SK-N-SH treated with all-trans-retinoic acid at 6 μM for 48 hours (cell line): ENCODE measurements at regions not wholly inside any gene's neighbourhood (a gene's known extent, or its start where the extent isn't known, plus 50 kb on each side); places are given as distances from the start of the nearest gene placed in this dataset.

Experiments used
- ATAC-seq: fragments of 200-7000 bp; cut with Tn5 transposase; 3 replicates; pipeline ENCODE4 v1.9.1; 2020; ENCODE audit warnings: mild to moderate bottlenecking, moderate library complexity
- ARNTL ChIP-seq: fragments of 450-650 bp; formaldehyde crosslinking; IDR thresholded peaks from 2 replicates; pipeline ENCODE4 v1.5.0; 2020; ENCODE audit warnings: low read depth, mild to moderate bottlenecking, moderate library complexity, borderline replicate concordance
- BACH2 ChIP-seq: fragments of 250-450 bp; sonication (Bioruptor Pico); IDR thresholded peaks from 2 replicates; pipeline ENCODE4 v1.9.0; 2021; ENCODE audit warnings: mild to moderate bottlenecking, borderline replicate concordance
- CSDC2 ChIP-seq: fragments of 250-450 bp; sonication (Bioruptor Pico); IDR thresholded peaks from 2 replicates; pipeline ENCODE4 v1.5.0; 2020; ENCODE audit warnings: mild to moderate bottlenecking, moderate library complexity
- ESRRG ChIP-seq: fragments of 250-450 bp; sonication (Bioruptor Pico); IDR thresholded peaks from 2 replicates; pipeline ENCODE4 v1.6.1; 2021; ENCODE audit warnings: mild to moderate bottlenecking
- ISL1 ChIP-seq: fragments of 250-450 bp; sonication (Bioruptor Pico); IDR thresholded peaks from 2 replicates; pipeline ENCODE4 v2.1.2; 2022; ENCODE audit warnings: mild to moderate bottlenecking, moderate library complexity
- OSR1 ChIP-seq: fragments of 250-450 bp; sonication (Bioruptor Pico); IDR thresholded peaks from 2 replicates; pipeline ENCODE4 v1.8.0; 2022; ENCODE audit warnings: moderate library complexity, mild to moderate bottlenecking, inconsistent platforms
- PPARA ChIP-seq: fragments of 250-450 bp; sonication (Bioruptor Pico); IDR thresholded peaks from 2 replicates; pipeline ENCODE4 v1.5.0; 2020; ENCODE audit warnings: mild to moderate bottlenecking, borderline replicate concordance
- RARB ChIP-seq: fragments of 250-450 bp; sonication (Bioruptor Pico); IDR thresholded peaks from 2 replicates; pipeline ENCODE4 v1.8.0; 2021; ENCODE audit warnings: mild to moderate bottlenecking, moderate library complexity
- SNAI2 ChIP-seq: fragments of 250-450 bp; sonication (Bioruptor Pico); IDR thresholded peaks from 2 replicates; pipeline ENCODE4 v1.5.0; 2020; ENCODE audit warnings: mild to moderate bottlenecking, moderate library complexity
- TCF4 ChIP-seq: fragments of 250-450 bp; sonication (Bioruptor Pico); IDR thresholded peaks from 2 replicates; pipeline ENCODE4 v1.8.0; 2021; ENCODE audit warnings: mild to moderate bottlenecking, moderate library complexity, borderline replicate concordance
- TOX ChIP-seq: fragments of 250-450 bp; sonication (Bioruptor Pico); IDR thresholded peaks from 2 replicates; pipeline ENCODE4 v1.8.0; 2021; ENCODE audit warnings: mild to moderate bottlenecking, moderate library complexity, borderline replicate concordance
- ZC3H10 ChIP-seq: fragments of 250-450 bp; sonication (Bioruptor Pico); IDR thresholded peaks from 2 replicates; pipeline ENCODE4 v1.5.1; 2021; ENCODE audit warnings: mild to moderate bottlenecking, moderate library complexity
- ZFP3 ChIP-seq: fragments of 250-450 bp; sonication (Bioruptor Pico); IDR thresholded peaks from 2 replicates; pipeline ENCODE4 v1.5.0; 2020; ENCODE audit warnings: mild to moderate bottlenecking, moderate library complexity
- ZFP30 ChIP-seq: fragments of 450-650 bp; formaldehyde crosslinking; IDR thresholded peaks from 2 replicates; pipeline ENCODE4 v1.5.0; 2022; ENCODE audit warnings: mild to moderate bottlenecking, moderate library complexity
- ZNF565 ChIP-seq: fragments of 450-650 bp; formaldehyde crosslinking; conservative IDR thresholded peaks from 2 replicates; pipeline ENCODE4 v1.5.0; 2020; ENCODE audit warnings: low read depth, mild to moderate bottlenecking, moderate library complexity
- ZNF70 ChIP-seq: fragments of 450-650 bp; formaldehyde crosslinking; IDR thresholded peaks from 2 replicates; pipeline ENCODE4 v1.5.0; 2020; ENCODE audit warnings: mild to moderate bottlenecking, moderate library complexity
- ZNF8 ChIP-seq: fragments of 450-650 bp; formaldehyde crosslinking; IDR thresholded peaks from 2 replicates; pipeline ENCODE4 v1.5.0; 2020; ENCODE audit warnings: mild to moderate bottlenecking, moderate library complexity
- TF ChIP-seq, protein P1 (sequence below): fragments of 250-450 bp; sonication (Bioruptor Pico); IDR thresholded peaks from 2 replicates; pipeline ENCODE4 v1.5.0; 2020; ENCODE audit warnings: mild to moderate bottlenecking, moderate library complexity
- TF ChIP-seq, protein P2 (sequence below): fragments of 250-450 bp; sonication (Bioruptor Pico); IDR thresholded peaks from 2 replicates; pipeline ENCODE4 v1.5.1; 2021; ENCODE audit warnings: mild to moderate bottlenecking, moderate library complexity
- TF ChIP-seq, protein P3 (sequence below): fragments of 250-450 bp; sonication (Bioruptor Pico); IDR thresholded peaks from 2 replicates; pipeline ENCODE4 v1.8.0; 2020; ENCODE audit warnings: mild to moderate bottlenecking, moderate library complexity, borderline replicate concordance
- TF ChIP-seq, protein P4 (sequence below): fragments of 250-450 bp; sonication (Bioruptor Pico); IDR thresholded peaks from 2 replicates; pipeline ENCODE4 v1.5.1; 2020; ENCODE audit warnings: low read depth, mild to moderate bottlenecking, moderate library complexity
- TF ChIP-seq, protein P5 (sequence below): fragments of 250-450 bp; sonication (Bioruptor Pico); IDR thresholded peaks from 2 replicates; pipeline ENCODE4 v1.8.0; 2021; ENCODE audit warnings: low read depth, mild to moderate bottlenecking, moderate library complexity, borderline replicate concordance

DNA sequence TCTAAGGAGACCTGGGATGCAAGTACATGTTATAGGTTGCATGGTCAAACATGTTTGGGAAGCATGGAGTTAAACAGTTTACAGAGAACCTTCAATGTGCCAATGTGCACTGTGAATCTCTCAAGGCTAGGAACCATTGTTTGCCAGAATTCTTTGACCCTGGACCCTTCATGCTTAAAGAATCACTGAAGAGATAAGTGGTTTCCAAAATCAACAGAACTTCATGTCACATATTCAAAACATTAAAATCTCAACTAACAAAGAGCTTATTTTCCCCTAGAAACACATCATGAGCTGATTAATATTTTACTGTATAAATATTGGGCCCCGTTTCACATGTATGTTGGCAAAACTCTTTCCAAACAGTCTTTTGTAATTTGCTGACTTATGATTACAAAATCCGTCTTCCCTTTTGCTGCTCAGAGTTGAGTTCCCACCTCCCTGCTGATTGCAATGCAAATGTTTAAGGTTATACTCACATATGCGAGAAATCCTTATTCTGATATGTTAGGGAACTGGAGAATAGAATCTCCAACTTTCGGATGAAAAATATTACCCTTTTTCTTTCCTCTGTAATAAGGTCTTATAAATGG is 380.2 kb downstream of the DIPK2A start:
- TF ChIP-seq ESRRG (CRISPR knock-in tag), result no peak
- TF ChIP-seq TOX (CRISPR knock-in tag), result no peak
- no peak for TF ChIP-seq ISL1 (CRISPR knock-in tag)
- TF ChIP-seq, protein P1, sequence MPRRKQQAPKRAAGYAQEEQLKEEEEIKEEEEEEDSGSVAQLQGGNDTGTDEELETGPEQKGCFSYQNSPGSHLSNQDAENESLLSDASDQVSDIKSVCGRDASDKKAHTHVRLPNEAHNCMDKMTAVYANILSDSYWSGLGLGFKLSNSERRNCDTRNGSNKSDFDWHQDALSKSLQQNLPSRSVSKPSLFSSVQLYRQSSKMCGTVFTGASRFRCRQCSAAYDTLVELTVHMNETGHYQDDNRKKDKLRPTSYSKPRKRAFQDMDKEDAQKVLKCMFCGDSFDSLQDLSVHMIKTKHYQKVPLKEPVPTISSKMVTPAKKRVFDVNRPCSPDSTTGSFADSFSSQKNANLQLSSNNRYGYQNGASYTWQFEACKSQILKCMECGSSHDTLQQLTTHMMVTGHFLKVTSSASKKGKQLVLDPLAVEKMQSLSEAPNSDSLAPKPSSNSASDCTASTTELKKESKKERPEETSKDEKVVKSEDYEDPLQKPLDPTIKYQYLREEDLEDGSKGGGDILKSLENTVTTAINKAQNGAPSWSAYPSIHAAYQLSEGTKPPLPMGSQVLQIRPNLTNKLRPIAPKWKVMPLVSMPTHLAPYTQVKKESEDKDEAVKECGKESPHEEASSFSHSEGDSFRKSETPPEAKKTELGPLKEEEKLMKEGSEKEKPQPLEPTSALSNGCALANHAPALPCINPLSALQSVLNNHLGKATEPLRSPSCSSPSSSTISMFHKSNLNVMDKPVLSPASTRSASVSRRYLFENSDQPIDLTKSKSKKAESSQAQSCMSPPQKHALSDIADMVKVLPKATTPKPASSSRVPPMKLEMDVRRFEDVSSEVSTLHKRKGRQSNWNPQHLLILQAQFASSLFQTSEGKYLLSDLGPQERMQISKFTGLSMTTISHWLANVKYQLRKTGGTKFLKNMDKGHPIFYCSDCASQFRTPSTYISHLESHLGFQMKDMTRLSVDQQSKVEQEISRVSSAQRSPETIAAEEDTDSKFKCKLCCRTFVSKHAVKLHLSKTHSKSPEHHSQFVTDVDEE (CRISPR knock-in tag), result no peak
- TF ChIP-seq, protein P2, sequence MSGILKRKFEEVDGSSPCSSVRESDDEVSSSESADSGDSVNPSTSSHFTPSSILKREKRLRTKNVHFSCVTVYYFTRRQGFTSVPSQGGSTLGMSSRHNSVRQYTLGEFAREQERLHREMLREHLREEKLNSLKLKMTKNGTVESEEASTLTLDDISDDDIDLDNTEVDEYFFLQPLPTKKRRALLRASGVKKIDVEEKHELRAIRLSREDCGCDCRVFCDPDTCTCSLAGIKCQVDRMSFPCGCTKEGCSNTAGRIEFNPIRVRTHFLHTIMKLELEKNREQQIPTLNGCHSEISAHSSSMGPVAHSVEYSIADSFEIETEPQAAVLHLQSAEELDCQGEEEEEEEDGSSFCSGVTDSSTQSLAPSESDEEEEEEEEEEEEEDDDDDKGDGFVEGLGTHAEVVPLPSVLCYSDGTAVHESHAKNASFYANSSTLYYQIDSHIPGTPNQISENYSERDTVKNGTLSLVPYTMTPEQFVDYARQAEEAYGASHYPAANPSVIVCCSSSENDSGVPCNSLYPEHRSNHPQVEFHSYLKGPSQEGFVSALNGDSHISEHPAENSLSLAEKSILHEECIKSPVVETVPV (CRISPR knock-in tag), result no peak
- TF ChIP-seq, protein P3, sequence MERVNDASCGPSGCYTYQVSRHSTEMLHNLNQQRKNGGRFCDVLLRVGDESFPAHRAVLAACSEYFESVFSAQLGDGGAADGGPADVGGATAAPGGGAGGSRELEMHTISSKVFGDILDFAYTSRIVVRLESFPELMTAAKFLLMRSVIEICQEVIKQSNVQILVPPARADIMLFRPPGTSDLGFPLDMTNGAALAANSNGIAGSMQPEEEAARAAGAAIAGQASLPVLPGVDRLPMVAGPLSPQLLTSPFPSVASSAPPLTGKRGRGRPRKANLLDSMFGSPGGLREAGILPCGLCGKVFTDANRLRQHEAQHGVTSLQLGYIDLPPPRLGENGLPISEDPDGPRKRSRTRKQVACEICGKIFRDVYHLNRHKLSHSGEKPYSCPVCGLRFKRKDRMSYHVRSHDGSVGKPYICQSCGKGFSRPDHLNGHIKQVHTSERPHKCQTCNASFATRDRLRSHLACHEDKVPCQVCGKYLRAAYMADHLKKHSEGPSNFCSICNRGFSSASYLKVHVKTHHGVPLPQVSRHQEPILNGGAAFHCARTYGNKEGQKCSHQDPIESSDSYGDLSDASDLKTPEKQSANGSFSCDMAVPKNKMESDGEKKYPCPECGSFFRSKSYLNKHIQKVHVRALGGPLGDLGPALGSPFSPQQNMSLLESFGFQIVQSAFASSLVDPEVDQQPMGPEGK (CRISPR knock-in tag), result no peak
- TF ChIP-seq PPARA (CRISPR knock-in tag), result no peak
- TF ChIP-seq ZFP3 (CRISPR knock-in tag), result no peak
- TF ChIP-seq, protein P4, sequence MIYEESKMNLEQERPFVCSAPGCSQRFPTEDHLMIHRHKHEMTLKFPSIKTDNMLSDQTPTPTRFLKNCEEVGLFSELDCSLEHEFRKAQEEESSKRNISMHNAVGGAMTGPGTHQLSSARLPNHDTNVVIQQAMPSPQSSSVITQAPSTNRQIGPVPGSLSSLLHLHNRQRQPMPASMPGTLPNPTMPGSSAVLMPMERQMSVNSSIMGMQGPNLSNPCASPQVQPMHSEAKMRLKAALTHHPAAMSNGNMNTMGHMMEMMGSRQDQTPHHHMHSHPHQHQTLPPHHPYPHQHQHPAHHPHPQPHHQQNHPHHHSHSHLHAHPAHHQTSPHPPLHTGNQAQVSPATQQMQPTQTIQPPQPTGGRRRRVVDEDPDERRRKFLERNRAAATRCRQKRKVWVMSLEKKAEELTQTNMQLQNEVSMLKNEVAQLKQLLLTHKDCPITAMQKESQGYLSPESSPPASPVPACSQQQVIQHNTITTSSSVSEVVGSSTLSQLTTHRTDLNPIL (CRISPR knock-in tag), result no peak
- no peak for TF ChIP-seq ZC3H10 (CRISPR knock-in tag)
- no peak for TF ChIP-seq RARB (CRISPR knock-in tag)
- TF ChIP-seq SNAI2 (CRISPR knock-in tag), result no peak
- TF ChIP-seq TCF4 (CRISPR knock-in tag), result no peak
- TF ChIP-seq, protein P5, sequence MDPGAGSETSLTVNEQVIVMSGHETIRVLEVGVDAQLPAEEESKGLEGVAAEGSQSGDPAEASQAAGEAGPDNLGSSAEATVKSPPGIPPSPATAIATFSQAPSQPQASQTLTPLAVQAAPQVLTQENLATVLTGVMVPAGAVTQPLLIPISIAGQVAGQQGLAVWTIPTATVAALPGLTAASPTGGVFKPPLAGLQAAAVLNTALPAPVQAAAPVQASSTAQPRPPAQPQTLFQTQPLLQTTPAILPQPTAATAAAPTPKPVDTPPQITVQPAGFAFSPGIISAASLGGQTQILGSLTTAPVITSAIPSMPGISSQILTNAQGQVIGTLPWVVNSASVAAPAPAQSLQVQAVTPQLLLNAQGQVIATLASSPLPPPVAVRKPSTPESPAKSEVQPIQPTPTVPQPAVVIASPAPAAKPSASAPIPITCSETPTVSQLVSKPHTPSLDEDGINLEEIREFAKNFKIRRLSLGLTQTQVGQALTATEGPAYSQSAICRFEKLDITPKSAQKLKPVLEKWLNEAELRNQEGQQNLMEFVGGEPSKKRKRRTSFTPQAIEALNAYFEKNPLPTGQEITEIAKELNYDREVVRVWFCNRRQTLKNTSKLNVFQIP (CRISPR knock-in tag), result no peak
- TF ChIP-seq BACH2, result no peak
- no peak for TF ChIP-seq ARNTL (CRISPR knock-in tag)
- ATAC-seq, result no peak

DNA sequence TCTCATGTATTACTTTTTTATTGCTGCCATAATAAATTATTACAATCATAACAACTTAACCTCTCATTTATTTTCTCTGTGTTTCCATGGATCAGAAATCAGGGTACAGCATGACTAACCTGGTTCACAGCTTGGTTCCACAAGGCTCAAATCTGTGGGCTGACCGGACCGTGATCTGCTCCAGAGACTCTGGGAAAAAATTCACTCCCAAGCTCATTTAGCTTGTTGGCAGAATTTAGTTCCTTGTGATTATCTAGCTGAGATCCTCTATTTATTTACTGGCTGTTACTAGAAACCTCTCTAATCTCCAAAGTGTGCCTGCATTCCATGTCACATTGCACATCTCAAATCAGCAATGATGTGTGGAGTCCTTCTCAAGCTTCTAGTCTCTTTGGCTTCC is 386.6 kb downstream of the DIPK2A start:
- no peak for ATAC-seq
- TF ChIP-seq CSDC2 (CRISPR knock-in tag) (no peak), ZFP30 (CRISPR knock-in tag) (no peak), ARNTL (CRISPR knock-in tag) (no peak), ZNF8 (CRISPR knock-in tag) (no peak), ZNF70 (CRISPR knock-in tag) (no peak), ZNF565 (CRISPR knock-in tag) (no peak), OSR1 (CRISPR knock-in tag) (no peak), TOX (CRISPR knock-in tag) (no peak), BACH2 (no peak), SNAI2 (CRISPR knock-in tag) (no peak), ESRRG (CRISPR knock-in tag) (no peak), ZFP3 (CRISPR knock-in tag) (no peak), RARB (CRISPR knock-in tag) (no peak)
- TF ChIP-seq, protein P4 (CRISPR knock-in tag), result no peak
- TF ChIP-seq, protein P3 (CRISPR knock-in tag), result no peak
- TF ChIP-seq, protein P1 (CRISPR knock-in tag), result no peak
